DMS153 treated with DMSO at 0.1 percent for 48 hours (cell line): ENCODE measurements at regions not wholly inside any gene's neighbourhood (a gene's known extent, or its start where the extent isn't known, plus 50 kb on each side); places are given as distances from the start of the nearest gene placed in this dataset.

Experiments
- DNase-seq: peaks from one replicate; lab custom pipeline; 2025; ENCODE audit not compliant: unreplicated experiment; lab: John Stamatoyannopoulos, UW

DNA sequence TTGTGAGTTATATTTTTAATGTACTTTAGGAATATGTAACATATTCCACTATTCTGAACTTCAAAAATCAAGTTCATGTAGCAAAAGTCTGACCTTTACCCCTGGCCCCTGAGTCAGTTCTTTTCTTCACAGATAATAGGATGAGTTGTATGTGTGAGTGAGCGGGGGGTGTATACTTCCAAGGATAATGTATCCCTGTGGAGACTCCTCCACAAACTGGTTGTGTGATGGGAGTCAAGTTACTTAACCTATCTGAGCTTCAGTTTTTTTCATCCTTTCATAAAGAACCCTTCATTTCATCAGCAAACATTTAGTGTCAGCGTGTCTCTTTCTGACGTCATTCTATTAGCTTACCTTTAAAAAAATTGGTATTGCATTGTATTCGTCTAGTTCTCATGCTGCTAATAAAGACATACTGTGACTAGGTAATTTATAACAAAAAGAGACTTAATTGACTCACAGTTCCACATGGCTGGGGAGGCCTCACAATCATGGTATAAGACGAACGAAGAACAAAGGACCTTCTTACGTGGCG, 288.1 kb upstream of the GPC6 start:
- no peak for DNase-seq

DNA sequence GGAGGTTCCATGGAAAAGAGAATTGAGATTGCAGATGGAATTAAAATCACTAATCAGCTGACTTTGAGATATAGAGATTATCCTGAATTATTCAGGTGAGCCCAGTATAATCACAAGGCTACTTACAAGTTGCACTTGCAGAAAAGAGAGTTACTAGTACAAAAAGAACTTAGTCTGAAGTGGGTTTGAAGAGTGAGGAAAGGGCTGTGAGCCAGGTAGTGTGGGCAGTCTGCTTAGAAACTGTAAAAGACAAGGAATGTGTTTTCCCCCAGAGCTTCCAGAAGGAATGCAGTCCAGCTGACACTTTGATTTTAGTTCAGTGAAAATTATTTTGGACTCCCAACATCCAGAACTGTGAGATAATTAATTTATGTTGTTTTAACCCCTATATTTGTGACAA, 285.4 kb upstream of the GPC6 start:
- no peak for DNase-seq

DNA sequence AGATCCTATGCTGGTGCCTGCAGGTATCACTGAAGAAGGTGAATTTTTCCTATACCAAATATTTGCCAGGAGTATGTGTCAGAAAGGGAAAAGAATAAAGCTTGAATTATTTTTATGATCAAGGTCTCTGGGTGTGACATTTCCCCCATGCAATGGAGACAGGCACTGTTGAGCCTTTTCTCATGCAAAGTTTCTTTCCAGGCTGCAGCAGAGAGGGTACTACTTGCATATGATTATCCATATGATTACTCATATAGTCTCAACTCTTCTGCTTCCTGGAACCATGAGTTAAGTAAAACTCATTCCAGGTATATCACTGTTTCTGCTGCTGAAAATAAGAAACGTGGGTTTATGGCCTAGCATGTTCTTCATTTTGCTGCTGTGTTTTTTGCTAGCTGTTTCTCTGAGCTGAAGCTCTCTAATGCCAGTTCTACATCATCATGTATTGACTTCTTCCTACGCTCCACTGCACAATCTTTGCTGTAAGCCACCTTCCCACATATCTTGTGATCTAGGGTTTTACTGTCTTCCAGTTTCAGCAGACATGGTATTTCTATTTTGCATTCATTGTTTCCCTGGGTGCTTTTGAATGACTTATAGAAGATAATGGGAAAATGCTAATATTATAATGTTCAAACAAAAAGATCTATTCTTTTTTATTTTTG, 278.7 kb upstream of the GPC6 start:
- no peak for DNase-seq

DNA sequence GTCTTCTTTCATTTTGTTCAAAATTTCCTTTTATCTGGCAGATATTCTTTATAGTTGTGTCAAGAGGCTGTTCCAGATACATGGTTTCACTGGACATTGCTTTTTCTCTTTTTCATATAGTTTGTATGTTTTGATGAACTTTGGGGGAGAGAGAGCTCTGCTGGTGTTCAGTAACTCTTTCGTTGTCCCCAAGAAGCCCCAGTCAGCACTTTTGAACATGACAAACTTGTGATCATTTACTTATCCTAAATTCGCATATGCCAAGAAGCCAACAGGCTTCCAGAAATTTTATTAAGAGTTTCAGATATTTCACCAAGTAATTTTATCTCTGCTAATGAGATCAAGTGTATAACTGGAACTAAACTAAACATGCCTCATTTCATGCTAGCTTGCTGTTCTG, 275.8 kb upstream of the GPC6 start:
- DNase-seq = no peak

DNA sequence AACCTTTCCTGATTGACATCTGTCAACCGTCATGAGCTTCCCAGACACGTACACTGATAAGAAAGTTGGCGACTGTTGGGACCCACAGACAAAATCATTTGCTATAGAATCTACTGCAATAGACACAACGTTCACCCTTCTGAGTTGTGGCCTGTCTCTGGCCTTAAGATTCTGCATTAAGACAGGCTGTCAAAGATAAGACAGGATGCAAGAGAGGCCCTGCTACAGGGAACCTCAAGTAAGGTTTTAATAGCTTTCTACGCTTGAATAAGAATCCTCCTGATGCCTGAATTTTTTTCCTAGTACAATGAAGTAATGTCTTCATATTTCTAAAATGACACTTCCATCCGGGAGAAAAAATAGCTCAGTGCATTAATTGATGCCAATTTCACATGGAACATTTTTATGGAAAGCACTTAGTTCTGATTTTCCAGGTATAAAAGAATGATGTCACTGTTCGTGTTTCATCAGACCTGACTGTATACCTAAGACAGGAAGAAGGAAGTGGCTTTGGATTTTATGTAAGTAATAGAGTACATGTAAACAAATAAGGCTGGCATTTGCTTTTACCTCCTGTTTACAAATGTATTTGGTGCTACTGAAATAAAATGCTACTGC, 275.2 kb upstream of the GPC6 start:
- peak; percentile 57 for DNase-seq

DNA sequence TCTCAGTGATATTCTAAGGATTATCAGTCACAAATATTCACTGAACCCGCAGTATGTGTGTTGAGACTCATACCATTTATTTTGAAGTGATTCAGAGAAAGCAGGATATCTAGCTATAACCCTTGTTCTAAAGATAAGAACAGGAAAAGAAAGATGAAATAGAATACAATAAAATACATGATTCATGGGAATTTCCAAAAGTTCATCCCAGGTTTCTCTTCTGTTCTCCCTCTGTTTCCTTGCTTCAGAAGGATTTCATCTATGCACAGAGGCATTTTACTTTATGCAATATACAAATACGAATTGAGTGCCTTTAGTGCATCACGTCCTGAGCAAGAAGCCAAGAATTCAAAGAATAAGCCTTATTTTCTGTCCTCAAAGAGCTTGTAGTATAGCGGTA, 274.4 kb upstream of the GPC6 start:
- no peak for DNase-seq

DNA sequence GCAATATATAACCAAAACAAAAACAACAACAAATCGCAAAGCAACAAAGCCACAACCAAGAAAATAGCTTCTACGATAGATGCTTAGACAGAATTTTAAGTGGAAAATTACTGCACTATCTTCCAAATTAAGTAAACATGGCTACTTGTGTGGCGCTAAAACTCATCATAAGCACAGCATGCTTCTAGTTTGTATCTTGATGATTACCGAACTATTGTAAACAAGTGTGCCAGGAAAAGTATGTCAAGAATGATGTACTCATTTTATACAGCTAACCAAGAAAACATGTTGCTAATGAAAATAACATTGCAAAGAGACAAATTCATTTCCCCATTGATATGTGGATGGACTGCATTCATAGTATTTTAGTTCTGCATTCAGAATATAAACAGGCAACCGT, 271.9 kb upstream of the GPC6 start:
- DNase-seq = no peak

DNA sequence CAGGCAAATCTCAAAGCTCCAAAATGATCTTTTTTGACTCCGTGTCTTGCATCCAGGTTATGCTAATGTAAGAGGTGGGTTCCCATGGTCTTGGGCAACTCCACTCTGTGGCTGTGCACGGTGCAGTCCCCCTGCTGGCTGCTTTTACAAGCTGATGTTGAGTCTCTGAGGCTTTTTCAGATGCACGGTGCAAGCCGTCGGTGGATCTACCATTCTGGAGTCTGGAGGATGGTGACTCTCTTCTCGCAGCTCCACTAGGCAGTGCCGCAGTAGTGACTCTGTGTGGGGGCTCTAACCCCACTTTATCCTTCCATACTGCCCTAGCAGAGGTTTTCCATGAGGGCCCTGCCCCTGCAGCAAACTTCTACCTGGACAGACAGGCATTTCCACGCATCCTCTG, 266.8 kb upstream of the GPC6 start:
- DNase-seq = no peak

DNA sequence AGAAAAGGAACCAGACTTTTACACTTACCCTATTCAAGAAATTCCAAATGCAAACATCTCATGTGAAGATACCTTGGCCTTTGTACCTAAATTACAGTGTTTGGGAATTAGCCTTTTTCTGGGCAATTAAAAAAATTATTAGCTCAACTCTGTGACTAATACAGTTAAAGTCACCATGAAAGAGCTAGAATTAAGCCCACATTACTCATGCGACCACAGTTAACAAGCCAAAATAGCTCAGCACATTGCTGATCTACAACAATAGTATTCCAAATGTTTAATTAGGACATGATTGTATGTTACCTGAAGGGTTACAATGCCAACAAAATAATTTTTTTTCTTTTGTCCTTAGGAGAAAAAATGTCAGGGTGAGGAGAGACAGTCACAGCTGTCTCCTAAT, 263.6 kb upstream of the GPC6 start:
- DNase-seq = no peak

DNA sequence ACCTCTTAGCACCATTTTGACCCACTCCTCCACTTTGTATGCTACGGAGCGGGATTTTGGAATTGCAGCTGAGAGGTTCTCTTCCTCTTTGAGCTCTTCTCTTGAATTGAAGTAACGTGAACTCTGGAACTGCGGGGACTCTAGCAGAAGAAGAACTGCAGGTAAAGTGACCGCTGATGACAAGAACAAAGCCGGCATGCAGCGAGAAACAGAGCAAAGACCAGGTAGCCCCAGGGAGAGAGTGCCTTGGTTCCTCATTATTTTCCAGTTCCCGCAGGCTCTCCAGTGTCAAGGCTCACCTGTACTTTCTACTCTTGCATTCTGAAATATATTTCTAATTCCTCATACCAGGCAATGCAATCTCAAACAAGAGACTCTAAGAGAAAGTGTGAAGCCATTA, 260.3 kb upstream of the GPC6 start:
- DNase-seq = no peak

DNA sequence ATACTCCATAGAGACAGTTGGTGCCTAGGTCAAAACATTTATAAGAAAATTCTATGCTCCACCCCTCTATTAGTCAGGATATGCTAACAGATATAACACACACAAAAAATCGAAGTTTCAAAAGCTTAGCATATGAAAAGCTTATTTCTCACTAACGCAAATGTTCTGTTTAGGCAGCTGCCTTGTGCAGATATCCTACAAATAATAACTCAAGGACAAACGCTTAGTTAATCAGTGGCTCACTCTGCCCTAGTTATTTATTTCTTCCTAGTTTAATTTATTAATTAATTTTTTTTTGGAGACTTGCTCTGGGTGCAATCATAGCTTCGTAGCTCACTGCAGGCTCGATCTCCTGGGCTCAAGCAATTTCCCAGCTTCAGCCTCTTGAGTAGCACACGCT, 259.7 kb upstream of the GPC6 start:
- DNase-seq = no peak

DNA sequence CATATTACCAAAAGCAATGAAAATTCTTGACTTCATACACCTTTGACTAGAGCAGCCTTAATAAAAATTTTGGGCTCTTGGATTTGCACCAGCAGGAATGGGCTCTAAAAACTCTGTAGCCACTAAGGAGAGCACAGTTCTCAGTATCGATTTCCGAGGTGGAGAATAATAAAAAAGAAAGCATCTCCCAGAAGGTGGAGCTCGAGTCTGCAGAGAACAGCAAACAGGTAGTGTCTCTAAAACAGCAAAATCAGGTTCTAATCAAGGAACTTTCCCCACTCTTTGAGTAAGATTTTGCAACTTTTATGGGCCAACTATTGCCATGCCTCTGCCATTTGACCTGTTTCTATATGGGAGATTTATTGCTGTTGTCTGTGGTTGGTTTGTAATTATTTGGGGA, 258.7 kb upstream of the GPC6 start:
- no peak for DNase-seq

DNA sequence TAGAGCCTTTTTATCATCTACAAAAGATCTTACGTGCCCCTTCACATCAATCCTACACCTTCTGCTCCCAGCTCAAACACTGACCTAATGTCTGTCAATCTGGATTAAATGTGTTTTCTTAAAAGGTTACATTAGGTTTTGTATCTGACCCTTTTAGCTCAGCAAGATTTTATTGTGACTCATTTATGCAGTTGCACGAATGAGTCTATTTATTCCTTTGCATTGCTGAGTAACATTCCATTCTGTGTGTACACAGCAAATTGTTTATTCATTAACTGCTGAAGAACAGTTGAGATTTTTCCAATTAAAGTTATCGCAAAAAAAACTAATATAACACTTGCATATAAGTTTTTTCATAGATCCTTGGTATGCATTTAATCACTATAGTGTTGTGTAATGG, 253.9 kb upstream of the GPC6 start:
- no peak for DNase-seq

DNA sequence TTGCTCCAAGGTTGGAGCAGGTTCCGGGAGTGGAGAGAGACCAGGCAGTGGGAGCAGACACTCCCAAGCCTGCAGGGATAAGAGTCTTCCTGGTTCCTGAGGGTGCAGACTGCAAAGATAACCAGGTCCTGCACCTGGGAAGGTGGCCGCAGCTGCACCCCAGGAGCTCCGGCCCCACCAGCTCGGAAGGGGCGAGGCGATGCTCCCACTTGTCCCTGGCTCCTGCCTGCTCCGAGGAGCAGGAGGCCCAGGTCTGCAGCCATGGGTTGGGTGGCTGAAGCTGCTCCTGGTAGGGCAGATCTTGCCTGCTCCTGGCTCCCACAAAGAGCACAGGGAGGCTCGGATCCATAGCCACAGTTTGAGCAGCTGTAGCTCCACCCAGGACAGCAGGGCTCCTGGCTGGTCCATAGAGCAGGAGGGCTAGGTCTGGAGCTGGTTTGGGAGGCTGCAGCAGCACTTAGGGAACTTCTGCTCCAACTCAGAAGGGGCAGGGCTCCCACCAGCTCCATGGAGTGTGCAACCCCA, 251.6 kb upstream of the GPC6 start:
- no peak for DNase-seq

DNA sequence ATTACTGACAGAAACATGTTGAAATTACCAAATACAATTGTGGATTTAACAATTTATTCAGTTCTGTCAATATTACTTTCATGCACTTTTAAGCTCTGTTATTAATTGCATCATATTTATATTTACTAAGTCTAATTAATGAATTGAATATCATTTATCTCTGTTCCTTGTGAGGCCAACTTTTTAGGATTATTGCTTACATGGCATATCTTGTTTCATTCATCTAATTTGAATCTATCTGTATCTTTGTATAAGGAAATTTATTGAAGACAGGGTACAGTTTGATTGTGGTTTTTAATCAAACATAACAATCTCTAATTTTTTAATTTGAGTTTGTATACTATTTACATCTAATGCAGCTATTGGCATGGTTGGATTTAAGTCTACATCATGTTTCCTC, 249.9 kb upstream of the GPC6 start:
- DNase-seq = no peak

DNA sequence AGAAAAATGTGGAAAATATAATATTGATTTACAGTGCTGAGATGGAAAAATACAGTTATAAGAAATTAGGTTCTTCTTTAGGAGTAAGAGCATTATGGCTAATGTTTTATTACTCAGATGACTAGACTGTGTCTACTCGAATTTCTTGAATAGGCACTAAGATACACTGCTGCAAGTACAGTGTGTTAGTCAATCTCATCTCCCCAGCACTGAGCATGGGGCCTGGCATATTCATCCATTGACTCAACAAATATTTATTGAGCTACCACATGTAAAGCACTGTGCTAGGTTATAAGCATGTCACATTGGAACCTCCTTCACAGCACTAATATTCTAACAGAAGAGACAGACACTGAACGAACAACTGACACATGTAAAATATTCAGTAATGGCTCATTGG, 242.5 kb upstream of the GPC6 start:
- DNase-seq = no peak

DNA sequence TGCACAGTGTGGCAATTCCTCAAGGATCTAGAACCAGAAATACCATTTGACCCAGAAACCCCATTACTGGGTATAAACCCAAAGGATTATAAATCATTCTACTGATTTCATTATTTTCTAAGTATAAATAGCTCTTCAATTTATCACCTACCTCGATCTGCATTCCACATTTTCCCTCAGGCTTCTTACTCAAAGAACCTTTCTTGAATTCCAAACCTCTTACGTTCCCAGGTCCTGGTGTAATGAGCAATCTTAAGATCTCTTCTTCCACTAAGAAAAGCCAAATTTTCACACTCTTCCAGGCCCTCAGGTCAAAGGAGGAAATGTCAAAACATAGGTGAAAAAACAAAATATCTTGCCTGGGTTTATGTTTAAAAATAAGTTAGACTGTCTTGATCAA, 237.3 kb upstream of the GPC6 start:
- no peak for DNase-seq

DNA sequence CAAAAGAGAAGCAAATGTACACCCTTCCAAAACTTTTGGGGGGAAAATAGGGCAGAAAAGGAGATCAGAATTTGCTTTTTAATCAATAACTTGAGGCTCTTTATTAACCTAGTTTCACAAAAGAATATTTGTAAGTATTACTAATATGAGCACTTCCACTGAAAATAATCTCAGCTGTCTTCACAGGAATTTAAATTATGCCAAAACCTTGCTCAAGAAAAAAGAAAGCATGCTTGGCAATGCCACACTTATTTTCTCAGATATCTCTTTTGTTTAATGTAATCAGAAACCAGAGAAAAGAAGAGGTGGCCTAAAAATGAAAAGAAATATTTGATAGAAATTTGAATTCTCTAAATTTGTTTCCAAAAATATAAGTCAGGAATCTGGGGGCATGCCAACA, 234.9 kb upstream of the GPC6 start:
- DNase-seq = no peak

DNA sequence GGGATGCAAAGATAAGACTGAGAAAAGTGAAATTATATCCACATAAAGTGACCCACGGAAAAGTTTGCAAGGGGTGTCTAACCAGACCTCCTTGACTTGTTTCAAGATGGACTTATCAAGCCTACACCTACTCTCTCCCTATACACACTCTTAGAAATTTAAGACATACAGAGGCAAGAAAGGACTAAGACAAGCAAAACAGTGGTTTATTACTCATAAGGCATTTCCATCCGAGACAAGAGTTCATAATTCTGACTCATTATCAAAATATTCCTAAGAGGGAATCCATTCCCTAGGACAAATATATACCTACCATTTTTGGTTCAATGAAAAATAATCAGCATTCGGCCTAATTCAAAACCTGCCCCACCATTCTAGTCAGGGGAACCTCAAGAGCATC, 232.6 kb upstream of the GPC6 start:
- no peak for DNase-seq

DNA sequence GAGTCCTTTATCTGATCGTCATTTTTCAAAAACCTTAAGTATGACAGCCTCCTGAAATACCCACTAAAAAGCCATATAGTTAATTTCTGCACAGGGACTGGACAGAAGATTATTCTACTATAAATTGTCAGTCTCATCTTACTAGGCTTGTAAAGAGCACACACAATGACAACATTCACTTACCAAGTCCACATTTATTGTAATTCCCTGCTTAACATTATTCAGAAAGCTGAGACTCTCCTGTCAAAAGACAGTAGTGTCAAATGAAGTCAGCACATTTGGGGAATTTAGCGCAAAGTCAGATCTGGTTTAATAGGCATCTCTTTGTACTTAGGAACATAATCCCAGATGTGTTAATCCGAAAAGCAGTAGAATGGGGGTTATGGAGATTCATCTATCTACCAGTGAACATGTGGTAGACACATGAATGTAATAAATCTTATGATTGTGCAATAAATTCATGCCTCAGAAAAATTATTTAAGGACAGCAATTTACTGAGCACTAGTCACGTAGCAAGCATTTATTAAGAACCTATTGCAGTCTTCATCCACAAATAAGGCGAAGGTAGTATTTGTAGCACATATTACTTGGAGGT, 224.6 kb upstream of the GPC6 start:
- no peak for DNase-seq

DNA sequence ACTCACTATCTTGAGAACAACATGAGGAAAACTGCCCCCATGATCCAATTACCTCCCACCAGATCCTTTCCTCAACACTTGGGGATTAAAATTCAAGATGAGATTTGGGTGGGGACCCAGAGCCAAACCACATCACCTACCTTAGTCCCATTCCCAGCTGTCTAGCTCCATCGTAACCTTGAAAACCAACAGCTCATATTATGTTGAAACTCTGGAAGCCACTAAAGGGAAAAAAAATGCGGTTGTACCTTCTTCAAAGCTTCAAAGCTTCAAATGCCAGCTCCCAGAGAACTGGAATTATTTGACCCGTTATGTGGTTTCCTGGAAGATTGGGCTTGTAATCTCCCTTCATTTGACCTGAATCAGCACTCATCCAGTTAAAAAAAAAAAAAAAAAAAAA, 223.1 kb upstream of the GPC6 start:
- no peak for DNase-seq

DNA sequence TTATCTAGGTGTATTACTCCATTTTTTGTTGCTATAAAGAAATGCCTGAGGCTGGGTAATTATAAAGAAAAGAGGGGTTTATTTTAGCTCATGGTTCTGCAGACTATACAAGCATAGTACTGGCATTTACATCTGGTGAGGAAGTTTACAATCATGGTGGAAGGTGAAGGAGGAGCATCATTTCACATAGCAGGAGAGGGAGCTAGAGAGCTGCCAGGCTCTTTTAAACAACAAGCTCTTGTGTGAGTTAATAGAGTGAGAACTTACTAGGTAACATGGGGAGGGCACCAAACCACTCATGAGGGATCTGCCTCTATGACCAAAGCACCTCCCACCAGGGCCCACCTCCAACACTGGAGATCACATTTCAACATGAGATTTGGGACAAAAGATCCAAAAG, 221.7 kb upstream of the GPC6 start:
- DNase-seq = no peak
